Choroid plexus epithelial cell (primary cell): ENCODE measurements at regions not wholly inside any gene's neighbourhood (a gene's known extent, or its start where the extent isn't known, plus 50 kb on each side); places are given as distances from the start of the nearest gene placed in this dataset.

Experiments used
- DNase-seq: peaks from one replicate; pipeline ENCODE4 v3.0.0-alpha.2; 2010; ENCODE audit warnings: low read depth
- H3K4me3 ChIP-seq: 2 replicates; pipeline ENCODE4 v1.5.1; 2011; ENCODE audit warnings: low read depth, mild to moderate bottlenecking, control low read depth, low read length, moderate library complexity
- CTCF ChIP-seq: conservative IDR thresholded peaks from 2 replicates; pipeline ENCODE4 v1.5.1; 2011; ENCODE audit warnings: low read depth, mild to moderate bottlenecking, control low read depth, inconsistent platforms, low read length, moderate library complexity

GRCh38 chr16:82357237-82357636 lies 187.2 kb upstream of the MPHOSPH6 start:
- no peak for TF ChIP-seq CTCF
- no peak overlapping the region for H3K4me3 ChIP-seq
- DNase-seq = no peak

- no peak for TF ChIP-seq CTCF
- H3K4me3 ChIP-seq = no peak overlapping the region
- DNase-seq = no peak
Measured at GRCh38 chr16:82350560-82350959, 180.5 kb upstream of the MPHOSPH6 start.

- H3K4me3 ChIP-seq = no peak overlapping the region
- no peak for DNase-seq
- no peak for TF ChIP-seq CTCF
Measured at GRCh38 chr16:82345318-82345717, 175.3 kb upstream of the MPHOSPH6 start.

- no peak overlapping the region for H3K4me3 ChIP-seq
- DNase-seq = peak; percentile 4
- TF ChIP-seq CTCF = peak; percentile 47
Measured at GRCh38 chr16:82344157-82344556, 174.1 kb upstream of the MPHOSPH6 start.

- no peak for TF ChIP-seq CTCF
- no peak overlapping the region for H3K4me3 ChIP-seq
- DNase-seq = no peak
Measured at GRCh38 chr16:82341146-82341669, 171.2 kb upstream of the MPHOSPH6 start.

- H3K4me3 ChIP-seq = no peak overlapping the region
- TF ChIP-seq CTCF = no peak
- no peak for DNase-seq
Measured at GRCh38 chr16:82340531-82340930, 170.5 kb upstream of the MPHOSPH6 start.

- no peak for TF ChIP-seq CTCF
- H3K4me3 ChIP-seq = no peak overlapping the region
- no peak for DNase-seq
Measured at GRCh38 chr16:82337355-82337754, 167.3 kb upstream of the MPHOSPH6 start.
